ENCODE measurements at regions not wholly inside any gene's neighbourhood (a gene's known extent, or its start where the extent isn't known, plus 50 kb on each side); places are given as distances from the start of the nearest gene placed in this dataset.
"Not testable (repeated sequence)": the region's sequence is repeated elsewhere in the genome, so short reads cannot be mapped to it uniquely, and the experiment has no call there.

DNA sequence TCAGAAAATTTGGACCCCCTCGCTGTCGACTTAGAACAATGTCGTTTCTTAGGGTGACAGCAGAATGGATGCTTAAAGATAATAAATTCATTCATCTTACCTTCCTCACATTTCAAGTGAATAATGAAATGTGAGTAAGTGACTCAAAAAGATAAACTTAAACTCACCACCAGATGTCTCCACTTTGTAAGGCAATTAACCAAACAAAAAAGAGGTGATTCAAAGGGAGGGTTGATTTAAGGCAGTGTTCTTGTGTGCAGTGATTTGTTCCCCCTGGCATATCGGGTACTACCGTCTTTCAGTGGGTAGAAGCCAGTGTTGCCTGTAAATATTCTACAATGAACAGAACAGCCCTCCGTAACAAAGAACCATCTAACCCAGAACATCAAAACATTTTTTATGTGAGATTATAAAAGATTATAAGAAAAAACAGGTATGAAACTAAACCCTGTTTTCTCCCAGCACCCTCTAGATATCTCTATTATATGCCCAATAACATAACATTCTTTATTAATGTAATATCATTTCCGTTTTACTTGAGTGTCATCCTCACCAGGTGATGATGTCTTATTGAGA is 589.7 kb downstream of the CBLN4 start:
- no peak overlapping the region for H2AFZ ChIP-seq
- TF ChIP-seq EZH2phosphoT487 (IDR thresholded peaks at IDR 0.05; ENCODE audit: low read depth, severe bottlenecking, unreplicated experiment), result no peak
- no peak for TF ChIP-seq EZH2 (IDR thresholded peaks at IDR 0.05; ENCODE audit: borderline replicate concordance)
- TF ChIP-seq, protein P1, sequence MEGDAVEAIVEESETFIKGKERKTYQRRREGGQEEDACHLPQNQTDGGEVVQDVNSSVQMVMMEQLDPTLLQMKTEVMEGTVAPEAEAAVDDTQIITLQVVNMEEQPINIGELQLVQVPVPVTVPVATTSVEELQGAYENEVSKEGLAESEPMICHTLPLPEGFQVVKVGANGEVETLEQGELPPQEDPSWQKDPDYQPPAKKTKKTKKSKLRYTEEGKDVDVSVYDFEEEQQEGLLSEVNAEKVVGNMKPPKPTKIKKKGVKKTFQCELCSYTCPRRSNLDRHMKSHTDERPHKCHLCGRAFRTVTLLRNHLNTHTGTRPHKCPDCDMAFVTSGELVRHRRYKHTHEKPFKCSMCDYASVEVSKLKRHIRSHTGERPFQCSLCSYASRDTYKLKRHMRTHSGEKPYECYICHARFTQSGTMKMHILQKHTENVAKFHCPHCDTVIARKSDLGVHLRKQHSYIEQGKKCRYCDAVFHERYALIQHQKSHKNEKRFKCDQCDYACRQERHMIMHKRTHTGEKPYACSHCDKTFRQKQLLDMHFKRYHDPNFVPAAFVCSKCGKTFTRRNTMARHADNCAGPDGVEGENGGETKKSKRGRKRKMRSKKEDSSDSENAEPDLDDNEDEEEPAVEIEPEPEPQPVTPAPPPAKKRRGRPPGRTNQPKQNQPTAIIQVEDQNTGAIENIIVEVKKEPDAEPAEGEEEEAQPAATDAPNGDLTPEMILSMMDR (IDR thresholded peaks at IDR 0.05; ENCODE audit: poor library complexity), result peak; percentile 57
- H3K27ac ChIP-seq, result no peak overlapping the region
- H3K36me3 ChIP-seq (replicated peaks; ENCODE audit: insufficient read depth, low read depth), result no peaks in the 10 kb centered on the region
- H3K9me2 ChIP-seq (replicated peaks; ENCODE audit: insufficient read depth), result no peaks in the 10 kb centered on the region
- WGBS (ENCODE audit: low lambda C conversion rate, missing lambda C conversion rate), result 35% methylated on average over 7 of the region's 7 CpGs
- no peaks in the 10 kb centered on the region for H3K27me3 ChIP-seq
- H4K20me1 ChIP-seq (ENCODE audit: insufficient read depth, poor library complexity, severe bottlenecking), result no peaks in the 10 kb centered on the region
- peaks cover 5% of the 10 kb centered on the region for H3K4me1 ChIP-seq (ENCODE audit: insufficient read depth)
- H3K4me2 ChIP-seq, result no peak overlapping the region
- no peak overlapping the region for H3K4me3 ChIP-seq
- no peaks in the 10 kb centered on the region for H3K9me3 ChIP-seq (ENCODE audit: low read depth)
- peak; percentile 38 for DNase-seq (ENCODE audit: low spot score)
- no peaks in the 10 kb centered on the region for H3K79me2 ChIP-seq

DNA sequence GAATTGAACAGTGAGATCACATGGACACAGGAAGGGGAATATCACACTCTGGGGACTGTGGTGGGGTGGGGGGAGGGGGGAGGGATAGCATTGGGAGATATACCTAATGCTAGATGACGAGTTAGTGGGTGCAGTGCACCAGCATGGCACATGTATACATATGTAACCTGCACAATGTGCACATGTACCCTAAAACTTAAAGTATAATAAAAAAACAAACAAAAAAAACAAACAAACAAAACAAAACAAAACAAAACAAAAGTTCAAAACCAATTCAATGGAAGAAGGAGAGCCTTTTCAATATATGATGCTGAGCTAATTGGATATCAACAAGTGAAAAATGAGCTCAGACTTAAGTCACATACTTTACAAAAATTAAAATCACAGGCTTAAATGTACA is 592.8 kb downstream of the CBLN4 start:
- H3K27me3 ChIP-seq; H3K27ac ChIP-seq; DNase-seq (ENCODE audit: low spot score); H3K4me2 ChIP-seq; H4K20me1 ChIP-seq (ENCODE audit: insufficient read depth, poor library complexity, severe bottlenecking); H3K36me3 ChIP-seq (replicated peaks; ENCODE audit: insufficient read depth, low read depth); H3K9me3 ChIP-seq (ENCODE audit: low read depth); H3K9me2 ChIP-seq (replicated peaks; ENCODE audit: insufficient read depth); H3K79me2 ChIP-seq; H2AFZ ChIP-seq; H3K4me1 ChIP-seq (ENCODE audit: insufficient read depth); H3K4me3 ChIP-seq: not testable (repeated sequence)
- WGBS (ENCODE audit: low lambda C conversion rate, missing lambda C conversion rate), result 83% methylated on average over 1 of the region's 1 CpG

DNA sequence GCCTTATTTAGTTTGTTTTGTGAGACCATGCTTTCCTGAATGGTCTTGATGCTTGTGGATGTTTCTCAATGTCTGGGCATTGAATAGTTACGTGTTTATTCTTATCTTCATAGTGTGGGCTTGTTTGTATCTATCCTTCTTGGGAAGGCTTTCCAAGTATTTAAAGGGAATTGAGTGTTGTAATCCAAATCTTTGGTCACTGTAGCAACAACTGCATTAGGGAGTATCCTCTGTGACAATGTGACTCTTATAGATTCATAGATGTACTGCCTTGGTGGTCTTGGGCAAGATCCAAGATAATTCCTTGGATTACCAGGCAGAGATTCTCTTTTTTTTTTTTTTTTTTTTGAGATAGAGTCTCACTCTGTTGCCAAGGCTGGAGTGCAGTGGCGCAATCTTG is 598.4 kb downstream of the CBLN4 start:
- Histone ChIP-seq H3K27me3 (no peaks in the 10 kb centered on the region), H4K20me1 (ENCODE audit: insufficient read depth, poor library complexity, severe bottlenecking) (no peaks in the 10 kb centered on the region), H3K4me3 (no peak overlapping the region), H2AFZ (no peak overlapping the region), H3K4me1 (ENCODE audit: insufficient read depth) (no peaks in the 10 kb centered on the region), H3K36me3 (replicated peaks; ENCODE audit: insufficient read depth, low read depth) (no peaks in the 10 kb centered on the region), H3K79me2 (no peaks in the 10 kb centered on the region), H3K9me2 (replicated peaks; ENCODE audit: insufficient read depth) (no peaks in the 10 kb centered on the region), H3K9me3 (ENCODE audit: low read depth) (no peaks in the 10 kb centered on the region), H3K4me2 (no peak overlapping the region), H3K27ac (no peak overlapping the region)
- TF ChIP-seq, protein P1 (IDR thresholded peaks at IDR 0.05; ENCODE audit: poor library complexity), result no peak
- no peak for TF ChIP-seq EZH2phosphoT487 (IDR thresholded peaks at IDR 0.05; ENCODE audit: low read depth, severe bottlenecking, unreplicated experiment)
- TF ChIP-seq EZH2 (IDR thresholded peaks at IDR 0.05; ENCODE audit: borderline replicate concordance), result no peak
- WGBS (ENCODE audit: low lambda C conversion rate, missing lambda C conversion rate), result 67% methylated on average over 2 of the region's 2 CpGs
- no peak for DNase-seq (ENCODE audit: low spot score)

DNA sequence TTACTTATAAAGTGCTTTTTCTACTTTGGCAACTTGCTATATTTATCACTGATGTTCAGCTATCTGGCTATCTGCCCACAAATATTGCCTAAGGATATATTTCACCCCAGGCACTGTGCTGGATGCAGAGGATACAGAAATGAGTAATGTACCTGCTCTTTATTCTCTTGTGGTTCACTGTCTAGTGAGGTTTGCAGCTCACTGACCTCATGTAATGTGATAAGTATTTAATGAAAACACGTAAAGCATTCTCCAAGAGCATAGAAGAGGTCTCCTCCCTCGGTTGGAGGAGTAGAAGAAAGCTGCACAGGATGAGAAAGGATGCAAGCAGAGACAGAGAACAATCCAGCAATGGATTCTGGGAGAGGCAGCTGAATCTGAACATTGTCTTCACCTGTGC is 610.7 kb downstream of the CBLN4 start:
- Histone ChIP-seq H3K4me3 (no peak overlapping the region), H2AFZ (no peak overlapping the region), H3K9me3 (ENCODE audit: low read depth) (no peaks in the 10 kb centered on the region), H4K20me1 (ENCODE audit: insufficient read depth, poor library complexity, severe bottlenecking) (no peaks in the 10 kb centered on the region), H3K4me1 (ENCODE audit: insufficient read depth) (no peaks in the 10 kb centered on the region), H3K4me2 (no peak overlapping the region), H3K79me2 (no peaks in the 10 kb centered on the region), H3K9me2 (replicated peaks; ENCODE audit: insufficient read depth) (no peaks in the 10 kb centered on the region), H3K36me3 (replicated peaks; ENCODE audit: insufficient read depth, low read depth) (no peaks in the 10 kb centered on the region), H3K27me3 (no peaks in the 10 kb centered on the region), H3K27ac (no peak overlapping the region)
- TF ChIP-seq EZH2 (IDR thresholded peaks at IDR 0.05; ENCODE audit: borderline replicate concordance), result no peak
- TF ChIP-seq, protein P1 (IDR thresholded peaks at IDR 0.05; ENCODE audit: poor library complexity), result no peak
- no peak for TF ChIP-seq EZH2phosphoT487 (IDR thresholded peaks at IDR 0.05; ENCODE audit: low read depth, severe bottlenecking, unreplicated experiment)
- DNase-seq (ENCODE audit: low spot score), result no peak
- WGBS (ENCODE audit: low lambda C conversion rate, missing lambda C conversion rate), result 62% methylated on average over 2 of the region's 2 CpGs
